ENCODE measurements at regions not wholly inside any gene's neighbourhood (a gene's known extent, or its start where the extent isn't known, plus 50 kb on each side); places are given as distances from the start of the nearest gene placed in this dataset.

DNA sequence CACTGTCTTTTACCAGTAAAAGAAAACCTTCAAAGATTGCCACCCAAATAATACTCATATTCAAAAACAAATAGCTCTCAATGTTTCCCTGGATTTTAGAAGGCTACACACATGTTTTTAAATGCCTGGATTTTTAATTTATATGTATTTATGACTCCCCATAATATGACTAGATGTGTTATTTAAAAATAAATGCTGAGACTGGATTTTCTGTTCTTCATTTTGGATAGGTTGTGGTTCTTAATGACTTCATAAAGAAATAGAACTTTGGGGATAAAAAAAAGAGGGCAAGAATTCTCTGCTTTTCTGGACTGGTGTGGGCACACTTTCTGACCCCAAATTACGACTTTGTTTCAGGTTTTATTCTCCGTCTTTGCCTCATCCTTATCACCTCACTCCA lies 62.8 kb upstream of the LEKR1 start:
- Histone ChIP-seq H3K36me3 (no peaks in the 10 kb centered on the region), H3K4me1 (peaks cover 0 to 25% (median 10%) of the 10 kb centered on the region in 9 donors), H3K9me3 (no peaks in the 10 kb centered on the region), H3K27me3 (no peaks in the 10 kb centered on the region), H3K27ac (no peak overlapping the region), H3K4me3 (no peak overlapping the region)
- 67 to 72% methylated on average over 2 of the region's 2 CpGs for WGBS, 2 donors
- no peak for ATAC-seq
- DNase-seq = no peak
- TF ChIP-seq, protein P1, sequence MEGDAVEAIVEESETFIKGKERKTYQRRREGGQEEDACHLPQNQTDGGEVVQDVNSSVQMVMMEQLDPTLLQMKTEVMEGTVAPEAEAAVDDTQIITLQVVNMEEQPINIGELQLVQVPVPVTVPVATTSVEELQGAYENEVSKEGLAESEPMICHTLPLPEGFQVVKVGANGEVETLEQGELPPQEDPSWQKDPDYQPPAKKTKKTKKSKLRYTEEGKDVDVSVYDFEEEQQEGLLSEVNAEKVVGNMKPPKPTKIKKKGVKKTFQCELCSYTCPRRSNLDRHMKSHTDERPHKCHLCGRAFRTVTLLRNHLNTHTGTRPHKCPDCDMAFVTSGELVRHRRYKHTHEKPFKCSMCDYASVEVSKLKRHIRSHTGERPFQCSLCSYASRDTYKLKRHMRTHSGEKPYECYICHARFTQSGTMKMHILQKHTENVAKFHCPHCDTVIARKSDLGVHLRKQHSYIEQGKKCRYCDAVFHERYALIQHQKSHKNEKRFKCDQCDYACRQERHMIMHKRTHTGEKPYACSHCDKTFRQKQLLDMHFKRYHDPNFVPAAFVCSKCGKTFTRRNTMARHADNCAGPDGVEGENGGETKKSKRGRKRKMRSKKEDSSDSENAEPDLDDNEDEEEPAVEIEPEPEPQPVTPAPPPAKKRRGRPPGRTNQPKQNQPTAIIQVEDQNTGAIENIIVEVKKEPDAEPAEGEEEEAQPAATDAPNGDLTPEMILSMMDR (IDR thresholded peaks at IDR 0.05) = no peak
- intact Hi-C loops (cut with DNase I) = no loop called here

DNA sequence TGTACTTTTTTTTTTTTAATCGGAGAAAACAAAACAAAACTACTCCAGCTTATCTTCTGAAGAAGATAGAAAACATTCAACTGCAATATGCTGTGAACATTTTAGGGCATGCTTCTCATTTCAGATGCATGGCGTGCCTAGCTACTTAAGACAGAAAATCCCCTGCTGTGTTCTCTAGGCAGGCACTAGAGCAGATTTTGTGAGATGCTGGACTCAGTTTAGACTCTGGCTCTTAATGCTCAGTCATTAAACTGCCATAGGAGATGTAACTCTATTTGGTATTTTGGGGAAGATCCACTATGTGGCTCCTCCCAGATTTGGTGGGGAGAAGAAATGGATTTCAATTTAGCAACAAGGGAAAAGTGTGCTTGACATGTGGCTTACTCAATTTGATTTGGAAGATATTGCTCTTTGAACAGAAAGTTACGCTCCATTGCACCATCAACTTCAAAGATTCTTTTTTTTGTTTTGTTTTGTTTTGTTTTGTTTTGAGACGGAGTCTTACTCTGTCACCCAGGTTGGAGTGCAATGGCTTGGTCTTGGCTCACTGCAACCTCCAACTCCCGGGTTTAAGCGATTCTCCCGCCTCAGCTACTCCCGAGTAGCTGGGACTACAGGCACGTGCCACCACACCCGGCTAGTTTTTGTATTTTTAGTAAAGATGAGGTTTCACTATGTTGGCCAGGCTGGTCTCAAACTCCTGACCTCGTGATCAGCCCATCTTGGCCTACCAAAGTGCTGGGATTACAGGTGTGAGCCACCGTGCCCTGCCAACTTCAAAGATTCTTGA lies 62.0 kb upstream of the LEKR1 start:
- Histone ChIP-seq H3K27me3 (no peaks in the 10 kb centered on the region), H3K4me1 (peaks cover 0 to 25% (median 10%) of the 10 kb centered on the region in 9 donors), H3K36me3 (no peaks in the 10 kb centered on the region), H3K27ac (no peak overlapping the region), H3K4me3 (no peak overlapping the region), H3K9me3 (no peaks in the 10 kb centered on the region)
- DNase-seq = no peak
- TF ChIP-seq, protein P1 (IDR thresholded peaks at IDR 0.05) = no peak
- 89 to 91% methylated on average over 12 of the region's 12 CpGs for WGBS, 2 donors
- intact Hi-C loops (cut with DNase I) = no loop called here
- no peak for ATAC-seq

DNA sequence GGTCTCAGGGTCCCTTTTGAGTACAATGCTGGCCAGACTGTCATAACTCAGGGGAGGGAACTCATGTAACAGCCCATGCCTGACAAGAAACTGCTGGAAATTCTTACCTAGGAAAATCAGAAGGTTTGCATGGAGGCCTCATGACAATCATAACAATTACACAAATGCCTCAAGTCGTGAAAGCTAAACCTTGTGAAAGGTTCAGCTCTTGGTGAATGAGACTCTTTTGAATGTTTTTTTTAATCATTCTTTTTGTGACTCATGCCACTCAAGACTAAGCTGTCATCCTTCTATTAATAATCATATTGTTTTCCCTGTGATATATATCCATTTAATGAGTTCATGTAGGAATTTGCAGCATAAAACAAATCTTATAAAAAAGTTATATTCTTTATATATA lies 61.4 kb upstream of the LEKR1 start:
- Histone ChIP-seq H3K27me3 (no peaks in the 10 kb centered on the region), H3K9me3 (no peaks in the 10 kb centered on the region), H3K36me3 (no peaks in the 10 kb centered on the region), H3K4me1 (peaks cover 0 to 25% (median 10%) of the 10 kb centered on the region in 9 donors), H3K27ac (no peak overlapping the region), H3K4me3 (no peak overlapping the region)
- TF ChIP-seq, protein P1 (IDR thresholded peaks at IDR 0.05) = no peak
- 88 to 89% methylated on average over 1 of the region's 1 CpG for WGBS, 2 donors
- intact Hi-C loops (cut with DNase I) = no loop called here
- no peak for ATAC-seq
- no peak for DNase-seq

DNA sequence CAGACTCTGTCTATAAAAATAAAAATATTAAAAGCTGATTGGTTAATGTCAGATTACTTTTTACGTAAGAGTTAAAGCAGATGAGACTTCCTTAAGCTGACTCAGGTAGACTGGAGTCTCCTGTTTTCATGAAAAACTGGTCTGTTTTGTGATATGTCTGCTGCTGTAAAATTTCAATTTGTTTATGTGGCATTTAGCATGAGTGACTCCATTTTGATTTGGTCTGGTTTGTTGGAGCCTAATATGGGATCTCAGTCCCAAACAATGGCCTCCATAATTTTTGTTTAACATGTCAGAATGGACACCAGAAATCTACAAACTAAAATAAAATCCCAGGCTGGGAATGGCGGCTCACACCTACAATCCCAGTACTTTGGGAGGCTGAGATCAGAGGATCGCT lies 57.8 kb upstream of the LEKR1 start:
- DNase-seq (no peak), ATAC-seq (no peak)
- H3K27ac ChIP-seq = no peak overlapping the region
- no peak overlapping the region for H3K4me3 ChIP-seq
- intact Hi-C loops (cut with DNase I) = no loop called here
- WGBS, 2 donors = 97% methylated on average over 3 of the region's 3 CpGs
- H3K4me1 ChIP-seq = peaks cover 0 to 6% (median 0%) of the 10 kb centered on the region in 9 donors
- H3K9me3 ChIP-seq = no peaks in the 10 kb centered on the region
- H3K36me3 ChIP-seq = no peaks in the 10 kb centered on the region
- TF ChIP-seq, protein P1 (IDR thresholded peaks at IDR 0.05) = no peak
- no peaks in the 10 kb centered on the region for H3K27me3 ChIP-seq

Data from heart right ventricle (tissue), 16 donors.